Amniotic stem cell (primary cell): ENCODE measurements at regions not wholly inside any gene's neighbourhood (a gene's known extent, or its start where the extent isn't known, plus 50 kb on each side); places are given as distances from the start of the nearest gene placed in this dataset.

Experiments
- DNase-seq: peaks from one replicate; lab custom pipeline; 2025; lab: John Stamatoyannopoulos, UW

GRCh38 chr22:44387486-44387885 is 74.7 kb upstream of the SHISAL1 start:
- DNase-seq: no peak

GRCh38 chr22:44386386-44387035 is 73.8 kb upstream of the SHISAL1 start:
- no peak for DNase-seq

- no peak for DNase-seq
Observed at GRCh38 chr22:44385781-44386180, 73.0 kb upstream of the SHISAL1 start.

- no peak for DNase-seq
Observed at GRCh38 chr22:44385296-44385610, 72.5 kb upstream of the SHISAL1 start.

DNA sequence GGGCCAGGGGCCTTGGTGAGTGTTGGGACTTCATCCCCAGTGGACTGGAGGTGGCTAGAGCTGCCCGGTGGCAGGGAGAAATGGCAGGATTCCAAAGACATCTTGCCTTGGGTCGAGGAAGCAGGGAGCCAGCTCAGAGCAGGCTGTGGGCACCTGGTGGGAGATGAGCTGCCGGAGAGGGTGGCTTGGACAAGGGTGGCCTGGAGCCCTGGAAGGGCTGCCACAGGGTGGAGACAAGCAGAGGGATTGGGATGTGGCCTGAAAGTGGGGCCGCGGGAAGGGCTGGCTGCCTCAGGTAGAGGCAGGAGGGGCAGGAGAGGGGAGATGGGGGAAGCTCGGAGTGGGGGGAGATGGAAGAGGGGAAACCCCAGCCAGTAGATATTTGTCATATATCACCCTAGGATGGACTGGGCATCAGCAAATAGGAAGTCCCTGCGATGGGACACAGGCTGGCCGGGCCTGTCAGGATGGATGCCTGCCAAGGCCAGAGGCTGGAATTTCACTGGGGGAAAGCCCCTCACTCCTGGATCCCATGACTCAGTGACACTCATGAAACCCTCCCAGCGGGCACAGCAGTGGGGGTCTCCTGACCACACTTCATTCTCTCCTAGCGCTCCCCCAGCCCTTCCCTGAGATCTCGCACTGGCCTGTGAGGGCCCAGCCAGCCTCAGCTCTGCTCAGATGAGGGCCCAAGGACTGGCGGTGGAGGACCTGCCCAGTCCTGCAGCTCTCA is 72.0 kb upstream of the SHISAL1 start:
- no peak for DNase-seq

GRCh38 chr22:44383652-44384562 is 71.2 kb upstream of the SHISAL1 start:
- no peak for DNase-seq

DNA sequence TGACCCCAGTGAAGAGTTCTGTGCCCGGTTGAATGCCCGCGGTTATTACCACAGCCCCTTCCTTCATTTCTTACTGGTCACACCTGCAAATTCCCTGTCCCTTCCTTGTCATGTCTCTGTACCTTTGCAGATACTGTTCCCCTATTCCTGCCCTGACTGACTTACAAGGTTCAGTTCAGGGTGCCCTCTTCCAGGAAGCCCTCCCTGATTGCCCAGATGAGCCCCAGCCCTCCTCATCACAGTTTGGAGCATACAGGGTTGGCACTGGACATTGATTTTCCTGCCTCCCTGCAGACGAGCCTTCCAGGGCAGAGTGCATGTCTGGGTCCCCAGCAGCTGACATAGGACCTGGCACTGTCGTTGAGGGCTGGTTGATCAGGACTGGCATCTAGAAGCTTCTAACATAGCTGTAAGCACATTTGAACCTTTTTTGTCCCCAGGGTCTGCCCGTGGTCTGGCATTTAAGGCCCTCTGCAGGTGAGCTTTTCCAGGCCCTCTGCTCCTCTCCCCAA is 70.4 kb upstream of the SHISAL1 start:
- no peak for DNase-seq

DNA sequence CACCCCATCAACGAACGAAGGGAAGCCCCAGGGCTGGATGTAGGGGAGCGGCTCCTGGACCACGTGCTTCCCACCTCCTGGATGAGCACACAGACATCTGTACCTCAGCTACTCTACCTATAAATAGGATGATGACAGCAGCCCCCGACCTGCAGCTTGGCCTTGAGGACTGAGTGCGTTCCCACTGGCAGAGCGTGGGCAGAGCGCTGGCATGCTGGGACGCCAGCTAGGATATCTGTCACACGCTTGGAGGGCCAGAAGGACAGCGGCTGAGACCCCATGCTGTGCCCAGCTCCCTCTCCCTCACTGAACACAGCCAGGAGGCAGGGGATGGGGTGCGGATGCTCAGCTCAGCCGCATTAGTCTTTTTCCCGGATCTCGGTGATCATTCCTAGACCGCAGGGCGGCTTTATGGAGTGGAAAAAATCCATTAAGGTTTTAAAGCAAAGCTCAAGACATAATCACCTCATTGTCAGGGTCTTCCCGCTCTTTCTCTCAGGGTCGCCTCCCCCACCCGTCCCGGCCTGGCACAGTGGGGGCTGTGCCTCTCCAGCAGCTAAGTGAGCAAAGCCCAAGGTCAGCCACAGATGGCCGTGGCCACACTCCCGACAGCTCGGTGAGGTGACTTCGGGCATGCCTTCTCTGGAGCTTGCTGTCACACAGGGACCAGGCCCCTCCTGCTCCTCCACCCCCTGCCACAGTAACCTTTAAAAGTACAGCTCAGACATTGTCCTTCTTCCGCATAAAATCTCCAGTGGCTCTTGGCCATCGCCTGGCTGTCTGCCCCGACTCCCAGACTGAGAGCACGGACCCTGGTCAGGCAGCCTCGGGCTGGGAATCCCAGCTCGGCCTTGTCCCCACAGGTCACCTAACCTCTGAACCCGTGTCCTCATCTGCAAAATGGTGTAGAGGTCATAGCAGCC is 69.6 kb upstream of the SHISAL1 start:
- DNase-seq: no peak

- no peak for DNase-seq
Observed at GRCh38 chr22:44381761-44382115, 69.0 kb upstream of the SHISAL1 start.

GRCh38 chr22:44380756-44381486 is 68.2 kb upstream of the SHISAL1 start:
- DNase-seq: no peak

DNA sequence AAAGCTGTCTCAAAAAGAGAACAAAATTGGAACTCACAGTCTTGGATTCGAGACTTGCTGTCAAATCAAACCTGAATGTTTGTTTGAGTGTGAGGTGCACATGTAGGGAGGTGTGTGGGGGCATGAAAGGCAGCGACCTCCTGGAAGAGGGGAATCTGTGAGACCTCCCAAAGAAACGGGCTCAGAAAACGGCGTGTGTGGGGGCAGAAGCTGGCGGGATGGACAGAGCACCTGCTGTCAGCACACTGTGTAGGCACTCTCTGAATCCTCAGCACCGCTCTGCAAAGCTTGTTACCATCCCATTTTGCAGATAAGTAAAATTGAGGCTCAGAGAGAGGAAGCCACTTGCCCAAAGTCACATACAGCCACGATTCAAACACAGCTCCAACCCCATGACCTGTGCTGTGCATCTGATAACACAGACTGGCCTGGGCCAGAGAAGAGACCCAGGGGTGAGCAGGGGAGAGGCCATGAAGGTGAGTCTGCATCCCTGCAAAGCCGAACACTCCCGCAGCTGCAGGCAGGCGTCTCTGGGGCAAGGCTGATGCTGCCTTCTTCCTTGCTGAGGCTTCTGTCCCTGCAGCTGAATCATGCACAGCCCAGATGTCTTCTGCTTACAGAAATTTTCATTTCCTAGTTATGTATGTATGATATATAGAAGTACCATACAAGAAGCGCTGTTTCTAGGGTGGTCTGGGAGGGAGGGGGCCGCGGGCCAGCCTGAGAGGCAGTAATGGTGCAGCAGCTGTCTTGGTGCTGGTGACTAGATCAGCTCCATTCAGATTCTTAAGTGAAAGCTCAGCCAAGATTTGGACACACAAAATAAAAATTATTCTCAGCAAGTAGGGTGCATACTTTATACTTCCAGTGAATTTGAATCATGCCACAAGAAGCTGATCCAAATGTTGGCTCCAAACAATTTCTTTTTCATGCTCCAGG is 67.3 kb upstream of the SHISAL1 start:
- no peak for DNase-seq

- no peak for DNase-seq
Observed at GRCh38 chr22:44378380-44378779, 65.6 kb upstream of the SHISAL1 start.

- DNase-seq: no peak
Observed at GRCh38 chr22:44375451-44375850, 62.7 kb upstream of the SHISAL1 start.

DNA sequence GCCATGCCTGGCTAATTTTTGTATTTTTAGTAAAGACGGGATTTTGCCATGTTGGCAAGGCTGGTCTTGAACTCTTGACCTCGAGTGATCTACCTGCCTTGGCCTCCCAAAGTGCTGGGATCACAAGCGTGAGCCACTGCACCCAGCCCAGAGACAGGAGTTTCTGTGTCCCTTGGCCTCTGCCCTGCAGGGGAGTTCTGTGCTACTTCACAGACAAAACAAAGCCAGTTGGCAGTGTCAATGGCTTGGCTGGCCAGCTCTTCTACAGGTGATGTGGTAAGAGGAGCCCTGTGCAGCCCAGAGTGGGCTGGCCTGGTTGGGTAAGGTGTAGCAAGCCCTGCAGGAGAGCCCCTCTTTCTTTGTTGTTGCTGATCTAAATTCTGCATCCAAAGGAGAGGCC is 60.5 kb upstream of the SHISAL1 start:
- DNase-seq: no peak

DNA sequence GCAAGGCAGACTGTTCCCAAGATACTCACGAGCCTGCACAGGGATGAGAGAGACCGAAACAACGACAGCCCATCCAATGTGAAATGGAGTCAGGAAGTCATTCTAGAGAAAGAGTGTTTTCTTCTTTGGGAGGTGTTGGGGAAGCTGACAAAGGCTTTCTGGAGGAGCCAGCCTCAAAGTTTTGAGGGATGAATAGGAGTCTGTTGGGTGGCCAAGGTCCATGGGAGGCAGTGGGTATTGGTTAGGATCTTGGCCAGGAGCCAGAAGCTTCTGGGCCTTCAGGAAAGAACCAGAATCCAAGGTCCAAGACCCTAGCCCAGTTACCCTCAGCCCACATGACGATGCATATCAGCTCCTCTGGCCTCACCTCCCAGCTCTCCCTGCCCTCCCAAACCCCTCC is 59.9 kb upstream of the SHISAL1 start:
- no peak for DNase-seq

DNA sequence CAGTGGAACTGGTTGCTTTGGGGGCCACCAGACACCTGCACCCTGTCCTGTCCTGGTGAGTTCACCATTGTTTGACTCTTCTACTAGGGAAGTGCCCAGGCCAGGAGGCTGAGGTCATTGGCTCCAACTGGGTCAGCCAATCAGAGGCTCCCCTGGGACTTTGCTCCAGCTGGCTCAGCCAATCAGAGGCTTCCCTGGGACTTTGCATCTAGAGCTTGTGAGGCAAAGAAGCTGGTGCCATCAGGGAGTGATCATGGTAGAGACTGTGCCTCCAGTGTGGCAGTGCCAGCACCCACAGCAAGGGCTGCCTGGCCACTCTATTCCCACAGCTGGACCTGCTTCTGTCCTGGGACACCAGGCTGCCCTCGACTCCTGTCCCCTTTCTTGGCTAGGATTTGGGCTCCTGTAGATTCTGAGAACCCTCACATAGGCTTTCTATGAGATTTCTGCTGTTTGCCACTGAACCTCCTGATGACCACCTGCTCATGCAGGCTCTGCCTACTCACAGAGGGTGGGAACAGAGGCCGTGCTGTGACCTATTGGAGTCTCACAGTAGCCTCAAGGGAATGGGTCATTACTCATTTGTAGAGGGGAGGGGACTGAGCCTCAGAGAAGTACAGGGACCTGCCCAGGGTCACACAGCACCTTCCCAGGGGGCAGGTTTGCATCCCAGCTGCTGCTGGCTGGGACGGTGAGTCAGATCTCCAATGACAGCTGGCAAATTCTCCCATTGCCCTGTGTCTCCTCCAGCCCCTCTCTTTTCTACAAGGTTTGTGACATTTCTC is 59.2 kb upstream of the SHISAL1 start:
- DNase-seq: no peak

GRCh38 chr22:44369916-44370801 is 57.4 kb upstream of the SHISAL1 start:
- no peak for DNase-seq

- no peak for DNase-seq
Observed at GRCh38 chr22:44369293-44369661, 56.5 kb upstream of the SHISAL1 start.
